ENCODE measurements at regions not wholly inside any gene's neighbourhood (a gene's known extent, or its start where the extent isn't known, plus 50 kb on each side); places are given as distances from the start of the nearest gene placed in this dataset.

GRCh38 chr5:96506376-96506775 lies 73.3 kb upstream of the PCSK1 start:
- intact Hi-C loops (cut with micrococcal nuclease; ENCODE audit: unreplicated experiment) = no loop called here
- H3K79me2 ChIP-seq (ENCODE audit: insufficient read depth, low read depth, low read length) = no peaks in the 10 kb centered on the region
- no TSS peak for BruUV-seq (replicated peaks)
- H3K27ac ChIP-seq (ENCODE audit: low read depth, low read length, poor library complexity, severe bottlenecking) = no peak overlapping the region
- H3K36me3 ChIP-seq (ENCODE audit: insufficient read depth, low read length) = no peaks in the 10 kb centered on the region
- ChIA-PET POLR2A (interaction anchor here (0.9 to 1.0 kb wide), 4 partner anchors 10 to 82 kb away, joined by 3 to 4 read pairs (median 3); no protein-coding TSS in a partner anchor), CTCF (ENCODE audit: unreplicated experiment) (interaction anchor here (1.4 kb wide), 1 partner anchor 8 kb away, joined by 3 read pairs; no protein-coding TSS in a partner anchor)
- H3K4me2 ChIP-seq (ENCODE audit: low read length) = no peak overlapping the region
- no peaks in the 10 kb centered on the region for H3K9me2 ChIP-seq (ENCODE audit: insufficient read depth, low read length)
- no peaks in the 10 kb centered on the region for H4K20me1 ChIP-seq (ENCODE audit: insufficient read depth, low read length)
- no peaks in the 10 kb centered on the region for H3K9me3 ChIP-seq (ENCODE audit: low read length)
- H3K4me3 ChIP-seq (ENCODE audit: low read depth, low read length, poor library complexity, severe bottlenecking) = no peak overlapping the region
- no peak overlapping the region for H2AFZ ChIP-seq (ENCODE audit: low read length)
- H3K4me1 ChIP-seq (ENCODE audit: insufficient read depth, low read length, poor library complexity, severe bottlenecking) = no peaks in the 10 kb centered on the region
- DNase-seq (ENCODE audit: low spot score) = no peak
- TF ChIP-seq, protein P1, sequence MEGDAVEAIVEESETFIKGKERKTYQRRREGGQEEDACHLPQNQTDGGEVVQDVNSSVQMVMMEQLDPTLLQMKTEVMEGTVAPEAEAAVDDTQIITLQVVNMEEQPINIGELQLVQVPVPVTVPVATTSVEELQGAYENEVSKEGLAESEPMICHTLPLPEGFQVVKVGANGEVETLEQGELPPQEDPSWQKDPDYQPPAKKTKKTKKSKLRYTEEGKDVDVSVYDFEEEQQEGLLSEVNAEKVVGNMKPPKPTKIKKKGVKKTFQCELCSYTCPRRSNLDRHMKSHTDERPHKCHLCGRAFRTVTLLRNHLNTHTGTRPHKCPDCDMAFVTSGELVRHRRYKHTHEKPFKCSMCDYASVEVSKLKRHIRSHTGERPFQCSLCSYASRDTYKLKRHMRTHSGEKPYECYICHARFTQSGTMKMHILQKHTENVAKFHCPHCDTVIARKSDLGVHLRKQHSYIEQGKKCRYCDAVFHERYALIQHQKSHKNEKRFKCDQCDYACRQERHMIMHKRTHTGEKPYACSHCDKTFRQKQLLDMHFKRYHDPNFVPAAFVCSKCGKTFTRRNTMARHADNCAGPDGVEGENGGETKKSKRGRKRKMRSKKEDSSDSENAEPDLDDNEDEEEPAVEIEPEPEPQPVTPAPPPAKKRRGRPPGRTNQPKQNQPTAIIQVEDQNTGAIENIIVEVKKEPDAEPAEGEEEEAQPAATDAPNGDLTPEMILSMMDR (conservative IDR thresholded peaks at IDR 0.05; ENCODE audit: low read length) = no peak

GRCh38 chr5:96506866-96507527 lies 73.9 kb upstream of the PCSK1 start:
- Histone ChIP-seq H3K4me3 (ENCODE audit: low read depth, low read length, poor library complexity, severe bottlenecking) (no peak overlapping the region), H3K9me3 (ENCODE audit: low read length) (no peaks in the 10 kb centered on the region), H3K9me2 (ENCODE audit: insufficient read depth, low read length) (no peaks in the 10 kb centered on the region), H3K4me1 (ENCODE audit: insufficient read depth, low read length, poor library complexity, severe bottlenecking) (no peaks in the 10 kb centered on the region), H2AFZ (ENCODE audit: low read length) (no peak overlapping the region), H3K27ac (ENCODE audit: low read depth, low read length, poor library complexity, severe bottlenecking) (no peak overlapping the region), H3K4me2 (ENCODE audit: low read length) (no peak overlapping the region), H3K36me3 (ENCODE audit: insufficient read depth, low read length) (no peaks in the 10 kb centered on the region), H4K20me1 (ENCODE audit: insufficient read depth, low read length) (no peaks in the 10 kb centered on the region), H3K79me2 (ENCODE audit: insufficient read depth, low read depth, low read length) (no peaks in the 10 kb centered on the region)
- TF ChIP-seq, protein P1 (conservative IDR thresholded peaks at IDR 0.05; ENCODE audit: low read length) = no peak
- TF ChIP-seq EZH2phosphoT487 (IDR thresholded peaks at IDR 0.05; ENCODE audit: borderline replicate concordance, low read depth, low read length) = no peak
- no TSS peak for BruUV-seq (replicated peaks)
- ChIA-PET POLR2A (interaction anchor here (0.9 kb wide), 1 partner anchor 82 kb away, joined by 3 read pairs; no protein-coding TSS in a partner anchor), CTCF (ENCODE audit: unreplicated experiment) (no interaction called here)
- intact Hi-C loops (cut with micrococcal nuclease; ENCODE audit: unreplicated experiment) = no loop called here
- DNase-seq (ENCODE audit: low spot score) = no peak

DNA sequence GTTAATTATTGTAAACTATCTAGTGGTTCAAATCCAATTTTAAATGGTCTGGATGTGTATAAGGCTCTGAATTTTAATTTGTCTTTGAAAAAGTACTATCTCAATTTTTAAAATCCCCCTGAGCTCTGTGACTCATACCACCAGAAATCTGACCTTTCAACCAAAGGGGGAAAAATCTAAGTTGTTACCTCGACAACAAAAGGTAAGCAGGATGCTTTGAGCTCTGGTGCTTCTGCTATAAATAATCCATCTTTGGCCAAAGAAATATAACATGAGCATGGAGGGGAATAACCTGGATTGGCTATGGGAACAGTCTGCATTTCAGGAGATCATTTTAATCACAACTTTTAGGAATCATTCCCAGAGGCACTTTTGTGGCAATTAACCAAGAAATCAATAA lies 76.3 kb upstream of the PCSK1 start:
- Histone ChIP-seq H3K4me3 (ENCODE audit: low read depth, low read length, poor library complexity, severe bottlenecking) (no peak overlapping the region), H3K79me2 (ENCODE audit: insufficient read depth, low read depth, low read length) (no peaks in the 10 kb centered on the region), H2AFZ (ENCODE audit: low read length) (no peak overlapping the region), H3K36me3 (ENCODE audit: insufficient read depth, low read length) (no peaks in the 10 kb centered on the region), H3K4me1 (ENCODE audit: insufficient read depth, low read length, poor library complexity, severe bottlenecking) (no peaks in the 10 kb centered on the region), H3K27ac (ENCODE audit: low read depth, low read length, poor library complexity, severe bottlenecking) (no peak overlapping the region), H3K9me3 (ENCODE audit: low read length) (no peaks in the 10 kb centered on the region), H3K4me2 (ENCODE audit: low read length) (no peak overlapping the region), H4K20me1 (ENCODE audit: insufficient read depth, low read length) (no peaks in the 10 kb centered on the region), H3K9me2 (ENCODE audit: insufficient read depth, low read length) (no peaks in the 10 kb centered on the region)
- ChIA-PET CTCF (ENCODE audit: unreplicated experiment) (no interaction called here), POLR2A (no interaction called here)
- no peak for DNase-seq (ENCODE audit: low spot score)
- intact Hi-C loops (cut with micrococcal nuclease; ENCODE audit: unreplicated experiment) = no loop called here
- TF ChIP-seq, protein P1 (conservative IDR thresholded peaks at IDR 0.05; ENCODE audit: low read length) = no peak
- no peak for TF ChIP-seq EZH2phosphoT487 (IDR thresholded peaks at IDR 0.05; ENCODE audit: borderline replicate concordance, low read depth, low read length)
- BruUV-seq (replicated peaks) = no TSS peak

All from OCI-LY7 (cell line).